ENCODE measurements at regions not wholly inside any gene's neighbourhood (a gene's known extent, or its start where the extent isn't known, plus 50 kb on each side); places are given as distances from the start of the nearest gene placed in this dataset.

GRCh38 chr3:156005736-156006135 is 114.6 kb upstream of the KCNAB1 start:
- H3K4me3 Mint-ChIP-seq: no peak overlapping the region
- Histone ChIP-seq H4K20me1 (ENCODE audit: insufficient read depth, low read length) (no peaks in the 10 kb centered on the region), H3K79me2 (ENCODE audit: insufficient read depth, low read length) (no peaks in the 10 kb centered on the region), H3K4me2 (replicated peaks; ENCODE audit: extremely low read depth, low read length, poor library complexity, severe bottlenecking) (no peak overlapping the region), H3K4me3 (replicated peaks in 1 of 3; ENCODE audit: low read depth in 2 of 3, low read length in 3 of 3) (no peak overlapping the region), H3K9me3 (replicated peaks in 1 of 2; ENCODE audit: control insufficient read depth in 1 of 2, insufficient read depth in 1 of 2, low read length in 2 of 2) (no peaks in the 10 kb centered on the region), H3K4me1 (ENCODE audit: control insufficient read depth in 1 of 2, insufficient read depth in 2 of 2, low read length in 2 of 2) (no peaks in the 10 kb centered on the region), H3K27me3 (ENCODE audit: control insufficient read depth in 2 of 2, insufficient read depth in 2 of 2, low read length in 2 of 2) (no peaks in the 10 kb centered on the region), H3K9ac (ENCODE audit: insufficient read depth, low read length, poor library complexity, severe bottlenecking) (no peak overlapping the region), H2AFZ (ENCODE audit: insufficient read depth, low read depth, low read length, poor library complexity, severe bottlenecking) (no peak overlapping the region), H3K27ac (ENCODE audit: low read depth in 1 of 2, low read length in 2 of 2) (no peak overlapping the region), H3K36me3 (replicated peaks in 1 of 2; ENCODE audit: control insufficient read depth in 1 of 2, insufficient read depth in 2 of 2, low read length in 2 of 2) (no peaks in the 10 kb centered on the region)
- H3K9me3 Mint-ChIP-seq: peaks cover 0 to 2% (median 0%) of the 10 kb centered on the region in 7 donors
- no peaks in the 10 kb centered on the region for H3K4me1 Mint-ChIP-seq
- no peak overlapping the region for H3K27ac Mint-ChIP-seq
- WGBS (ENCODE audit: insufficient coverage): no CpG with 5 or more reads among the region's 3 CpGs
- H3K27me3 Mint-ChIP-seq (ENCODE audit: low read depth in 3 of 3): peaks cover 0 to 4% (median 3%) of the 10 kb centered on the region in 3 donors
- no peak for DNase-seq
- H3K36me3 Mint-ChIP-seq: no peaks in the 10 kb centered on the region
- no peak for TF ChIP-seq CTCF (IDR thresholded peaks at IDR 0.05)
- intact Hi-C loops (cut with micrococcal nuclease): no loop called here

GRCh38 chr3:156010829-156011228 is 109.5 kb upstream of the KCNAB1 start:
- H3K4me1 Mint-ChIP-seq: peaks cover 4% of the 10 kb centered on the region
- Histone ChIP-seq H3K9ac (ENCODE audit: insufficient read depth, low read length, poor library complexity, severe bottlenecking) (no peak overlapping the region), H3K27ac (ENCODE audit: low read depth in 1 of 2, low read length in 2 of 2) (no peak overlapping the region), H2AFZ (ENCODE audit: insufficient read depth, low read depth, low read length, poor library complexity, severe bottlenecking) (no peak overlapping the region), H3K36me3 (replicated peaks in 1 of 2; ENCODE audit: control insufficient read depth in 1 of 2, insufficient read depth in 2 of 2, low read length in 2 of 2) (no peaks in the 10 kb centered on the region), H3K4me2 (replicated peaks; ENCODE audit: extremely low read depth, low read length, poor library complexity, severe bottlenecking) (no peak overlapping the region), H3K79me2 (ENCODE audit: insufficient read depth, low read length) (no peaks in the 10 kb centered on the region), H4K20me1 (ENCODE audit: insufficient read depth, low read length) (no peaks in the 10 kb centered on the region), H3K4me1 (ENCODE audit: control insufficient read depth in 1 of 2, insufficient read depth in 2 of 2, low read length in 2 of 2) (no peaks in the 10 kb centered on the region), H3K27me3 (ENCODE audit: control insufficient read depth in 2 of 2, insufficient read depth in 2 of 2, low read length in 2 of 2) (no peaks in the 10 kb centered on the region), H3K4me3 (replicated peaks in 1 of 3; ENCODE audit: low read depth in 2 of 3, low read length in 3 of 3) (no peak overlapping the region), H3K9me3 (replicated peaks in 1 of 2; ENCODE audit: control insufficient read depth in 1 of 2, insufficient read depth in 1 of 2, low read length in 2 of 2) (no peaks in the 10 kb centered on the region)
- WGBS (ENCODE audit: insufficient coverage): no CpG with 5 or more reads among the region's 3 CpGs
- peaks cover 0 to 3% (median 1%) of the 10 kb centered on the region in 3 donors for H3K27me3 Mint-ChIP-seq (ENCODE audit: low read depth in 3 of 3)
- intact Hi-C loops (cut with micrococcal nuclease): no loop called here
- H3K36me3 Mint-ChIP-seq: no peaks in the 10 kb centered on the region
- peaks cover 0 to 1% (median 0%) of the 10 kb centered on the region in 7 donors for H3K9me3 Mint-ChIP-seq
- H3K27ac Mint-ChIP-seq: no peak overlapping the region
- H3K4me3 Mint-ChIP-seq: no peak overlapping the region
- no peak for TF ChIP-seq CTCF (IDR thresholded peaks at IDR 0.05)
- no peak for DNase-seq

All from CD14-positive monocyte (primary cell).